Stimulated activated CD4-positive, alpha-beta T cell treated with anti-CD3 and anti-CD28 coated beads, Interleukin-12 subunit alpha, Interleukin-12 subunit beta, amount 100 ng/mL, for 24 hours (primary cell): ENCODE measurements at regions not wholly inside any gene's neighbourhood (a gene's known extent, or its start where the extent isn't known, plus 50 kb on each side); places are given as distances from the start of the nearest gene placed in this dataset.

Source experiments
- DNase-seq, 2 experiments: peaks; one replicate each; pipeline ENCODE4 v3.0.0-alpha.2; 2020; ENCODE audit warnings: low read depth in 2 of 2

- no peak for DNase-seq
These were observed 144.2 kb upstream of the PCDH18 start for GRCh38 chr4:137676357-137676998.

GRCh38 chr4:137674066-137674465 lies 141.8 kb upstream of the PCDH18 start:
- DNase-seq: no peak

GRCh38 chr4:137668885-137669545 lies 136.7 kb upstream of the PCDH18 start:
- DNase-seq: no peak

GRCh38 chr4:137664416-137664815 lies 132.1 kb upstream of the PCDH18 start:
- no peak for DNase-seq

- DNase-seq: no peak
These were observed 131.7 kb upstream of the PCDH18 start for GRCh38 chr4:137664046-137664387.

- DNase-seq: no peak
These were observed 131.2 kb upstream of the PCDH18 start for GRCh38 chr4:137663251-137664045.

GRCh38 chr4:137661693-137662092 lies 129.4 kb upstream of the PCDH18 start:
- no peak for DNase-seq

- no peak for DNase-seq
These were observed 127.9 kb upstream of the PCDH18 start for GRCh38 chr4:137660211-137660610.

- no peak for DNase-seq
These were observed 127.1 kb upstream of the PCDH18 start for GRCh38 chr4:137659431-137659830.

- DNase-seq: no peak
These were observed 124.4 kb upstream of the PCDH18 start for GRCh38 chr4:137656661-137657060.

GRCh38 chr4:137655302-137655701 lies 123.0 kb upstream of the PCDH18 start:
- DNase-seq: no peak

- DNase-seq: no peak
These were observed 118.8 kb upstream of the PCDH18 start for GRCh38 chr4:137651128-137651527.

- no peak for DNase-seq
These were observed 117.6 kb upstream of the PCDH18 start for GRCh38 chr4:137649711-137650450.

GRCh38 chr4:137648531-137648930 lies 116.2 kb upstream of the PCDH18 start:
- no peak for DNase-seq

GRCh38 chr4:137647375-137647774 lies 115.1 kb upstream of the PCDH18 start:
- no peak for DNase-seq

- DNase-seq: no peak
These were observed 111.9 kb upstream of the PCDH18 start for GRCh38 chr4:137644201-137644600.

GRCh38 chr4:137641544-137641943 lies 109.2 kb upstream of the PCDH18 start:
- no peak for DNase-seq

GRCh38 chr4:137640838-137641158 lies 108.5 kb upstream of the PCDH18 start:
- no peak for DNase-seq

GRCh38 chr4:137640156-137640837 lies 108.0 kb upstream of the PCDH18 start:
- DNase-seq: no peak

GRCh38 chr4:137638934-137639333 lies 106.6 kb upstream of the PCDH18 start:
- no peak for DNase-seq

GRCh38 chr4:137635601-137636000 lies 103.3 kb upstream of the PCDH18 start:
- no peak for DNase-seq

- DNase-seq: no peak
These were observed 102.8 kb upstream of the PCDH18 start for GRCh38 chr4:137635108-137635507.
